ENCODE measurements at regions not wholly inside any gene's neighbourhood (a gene's known extent, or its start where the extent isn't known, plus 50 kb on each side); places are given as distances from the start of the nearest gene placed in this dataset.

DNA sequence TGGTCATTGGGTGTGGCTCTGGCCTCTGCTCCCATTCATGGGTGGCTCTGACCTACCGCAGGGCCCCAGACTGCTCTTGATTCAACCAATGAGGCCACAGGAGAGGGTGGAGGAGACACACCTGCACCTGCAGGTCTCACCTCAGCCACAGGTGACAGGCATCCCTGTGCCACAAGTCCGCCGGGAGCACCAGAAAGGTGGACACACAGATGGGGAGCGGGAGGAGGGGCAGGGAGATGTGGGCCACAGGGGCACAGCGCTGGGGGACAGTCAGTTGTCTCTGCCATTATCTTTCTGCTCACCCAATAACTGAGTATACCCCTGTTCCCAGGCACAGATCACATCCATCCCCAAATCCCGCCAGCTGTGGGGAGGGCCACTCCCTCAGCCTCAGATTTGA, 189.1 kb upstream of the SALL3 start:
- TF ChIP-seq, protein P1, sequence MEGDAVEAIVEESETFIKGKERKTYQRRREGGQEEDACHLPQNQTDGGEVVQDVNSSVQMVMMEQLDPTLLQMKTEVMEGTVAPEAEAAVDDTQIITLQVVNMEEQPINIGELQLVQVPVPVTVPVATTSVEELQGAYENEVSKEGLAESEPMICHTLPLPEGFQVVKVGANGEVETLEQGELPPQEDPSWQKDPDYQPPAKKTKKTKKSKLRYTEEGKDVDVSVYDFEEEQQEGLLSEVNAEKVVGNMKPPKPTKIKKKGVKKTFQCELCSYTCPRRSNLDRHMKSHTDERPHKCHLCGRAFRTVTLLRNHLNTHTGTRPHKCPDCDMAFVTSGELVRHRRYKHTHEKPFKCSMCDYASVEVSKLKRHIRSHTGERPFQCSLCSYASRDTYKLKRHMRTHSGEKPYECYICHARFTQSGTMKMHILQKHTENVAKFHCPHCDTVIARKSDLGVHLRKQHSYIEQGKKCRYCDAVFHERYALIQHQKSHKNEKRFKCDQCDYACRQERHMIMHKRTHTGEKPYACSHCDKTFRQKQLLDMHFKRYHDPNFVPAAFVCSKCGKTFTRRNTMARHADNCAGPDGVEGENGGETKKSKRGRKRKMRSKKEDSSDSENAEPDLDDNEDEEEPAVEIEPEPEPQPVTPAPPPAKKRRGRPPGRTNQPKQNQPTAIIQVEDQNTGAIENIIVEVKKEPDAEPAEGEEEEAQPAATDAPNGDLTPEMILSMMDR (IDR thresholded peaks at IDR 0.05; ENCODE audit: control extremely low read depth, extremely low read depth, low read depth, missing control alignments) = no peak
- DNase-seq (ENCODE audit: extremely low spot score) = no peak
- CTCF ChIA-PET = no interaction called here
- POLR2A ChIA-PET = no interaction called here

DNA sequence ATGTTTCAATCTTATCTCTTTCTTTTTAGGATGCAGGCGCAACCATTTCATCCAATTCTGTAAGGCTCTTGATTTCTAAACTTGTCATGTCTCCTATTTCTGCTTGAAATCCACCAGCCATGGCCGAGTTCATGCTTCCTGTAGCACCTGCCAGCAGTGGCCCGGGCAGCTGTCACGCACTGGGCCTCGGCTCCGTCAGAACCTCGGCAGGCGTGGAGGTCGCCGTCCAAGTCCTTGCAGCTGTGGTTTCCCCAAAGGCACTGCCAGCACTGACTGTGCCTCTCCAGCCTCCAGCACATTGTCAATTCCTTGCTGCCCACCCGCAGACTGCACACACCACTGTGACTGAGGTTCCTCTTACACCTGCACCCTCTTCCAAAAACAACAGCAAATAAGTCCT, 188.7 kb upstream of the SALL3 start:
- ChIA-PET CTCF (no interaction called here), POLR2A (no interaction called here)
- no peak for DNase-seq (ENCODE audit: extremely low spot score)
- TF ChIP-seq, protein P1 (IDR thresholded peaks at IDR 0.05; ENCODE audit: control extremely low read depth, extremely low read depth, low read depth, missing control alignments) = no peak

- no peak for DNase-seq (ENCODE audit: extremely low spot score)
- TF ChIP-seq, protein P1 (IDR thresholded peaks at IDR 0.05; ENCODE audit: control extremely low read depth, extremely low read depth, low read depth, missing control alignments) = no peak
- ChIA-PET POLR2A (no interaction called here), CTCF (no interaction called here)
These were observed 187.5 kb upstream of the SALL3 start for GRCh38 chr18:78792094-78792493.

GRCh38 chr18:78792736-78793135, 186.9 kb upstream of the SALL3 start:
- ChIA-PET POLR2A (no interaction called here), CTCF (no interaction called here)
- TF ChIP-seq, protein P1 (IDR thresholded peaks at IDR 0.05; ENCODE audit: control extremely low read depth, extremely low read depth, low read depth, missing control alignments) = no peak
- no peak for DNase-seq (ENCODE audit: extremely low spot score)

DNA sequence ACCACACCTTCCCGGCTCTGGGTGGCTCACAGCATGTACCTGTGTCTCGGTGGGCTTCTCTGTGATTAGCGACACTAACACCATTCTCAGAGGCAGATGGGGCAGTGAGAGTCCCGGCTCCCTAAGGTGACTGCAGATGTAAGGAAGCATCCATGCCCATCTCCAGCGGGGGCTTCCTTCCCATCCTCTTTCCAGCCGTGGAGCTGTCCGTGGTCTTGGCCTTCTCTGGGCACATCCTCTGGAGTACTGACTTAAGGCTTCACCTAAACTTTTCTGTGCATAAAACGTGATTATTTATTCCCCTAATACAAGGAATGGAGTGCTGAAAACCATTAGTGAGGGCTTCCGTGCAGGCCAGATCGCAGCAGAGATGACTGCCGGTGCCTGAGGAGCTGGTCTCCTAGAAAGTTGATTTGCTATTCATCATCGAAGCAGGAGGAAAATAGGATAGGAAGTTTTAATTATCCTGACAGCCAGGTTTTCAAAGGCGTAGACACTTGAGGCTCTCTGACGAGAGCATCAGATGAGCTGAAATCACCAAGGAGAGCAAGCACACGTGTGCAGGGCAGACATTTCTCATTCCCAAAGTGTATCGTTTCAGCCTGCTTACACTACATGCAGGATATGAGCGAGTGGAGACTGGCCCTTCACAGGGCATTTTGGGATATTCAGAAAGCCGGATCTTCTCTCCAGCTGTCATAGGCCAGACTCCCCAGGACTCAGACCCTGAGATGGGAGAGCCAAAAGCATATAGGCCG, 186.1 kb upstream of the SALL3 start:
- CTCF ChIA-PET = no interaction called here
- POLR2A ChIA-PET = no interaction called here
- DNase-seq (ENCODE audit: extremely low spot score) = no peak
- TF ChIP-seq, protein P1 (IDR thresholded peaks at IDR 0.05; ENCODE audit: control extremely low read depth, extremely low read depth, low read depth, missing control alignments) = no peak

DNA sequence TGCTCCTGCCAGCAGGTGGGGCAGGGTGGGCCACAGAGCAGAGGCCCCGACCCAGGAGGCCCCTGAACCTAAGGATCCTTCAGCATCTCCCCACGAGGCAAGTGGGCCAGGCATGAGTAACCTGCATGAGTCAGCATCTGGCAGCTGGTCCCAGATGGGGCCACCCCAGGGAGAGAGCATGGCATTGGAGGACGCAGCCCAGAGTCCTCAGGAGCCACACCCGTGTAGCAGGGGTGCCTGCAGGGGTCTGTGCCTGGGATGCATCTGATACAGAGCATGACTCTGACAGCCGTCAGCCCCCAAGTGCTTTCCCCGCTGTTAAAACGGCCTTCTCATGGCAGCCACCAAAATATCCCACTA, 185.6 kb upstream of the SALL3 start:
- ChIA-PET POLR2A (no interaction called here), CTCF (no interaction called here)
- DNase-seq (ENCODE audit: extremely low spot score) = no peak
- TF ChIP-seq, protein P1 (IDR thresholded peaks at IDR 0.05; ENCODE audit: control extremely low read depth, extremely low read depth, low read depth, missing control alignments) = no peak

Data from GM10248 (cell line).